OCI-LY3 (cell line): ENCODE measurements at regions not wholly inside any gene's neighbourhood (a gene's known extent, or its start where the extent isn't known, plus 50 kb on each side); places are given as distances from the start of the nearest gene placed in this dataset.
"Not testable (repeated sequence)": the region's sequence is repeated elsewhere in the genome, so short reads cannot be mapped to it uniquely, and the experiment has no call there.

ENCODE experiments used
- H2AFZ ChIP-seq: fragments of 200-600, 300-600 bp; shearing (Covaris generic); 2 replicates; pipeline ENCODE4 v1.6.0; 2014; ENCODE audit warnings: antibody characterized with exemption, low read depth, low read length
- H3K27ac ChIP-seq: fragments of 200-600, 300-600 bp; sonication (generic); 2 replicates; pipeline ENCODE4 v1.5.1; 2014; ENCODE audit warnings: mild to moderate bottlenecking, low read length, moderate library complexity, mixed read lengths
- H3K27me3 ChIP-seq: fragments of 200-600, 300-600 bp; sonication (generic); 2 replicates; pipeline ENCODE4 v1.6.1; 2014; ENCODE audit warnings: low read depth, low read length, mixed read lengths
- H3K36me3 ChIP-seq: fragments of 200-600, 300-600 bp; sonication (generic); replicated peaks from 2 replicates; pipeline ENCODE3; 2014; ENCODE audit warnings: low read depth, low read length, mixed read lengths
- H3K4me1 ChIP-seq: fragments of 300-600, 200-600 bp; sonication (generic); 2 replicates; pipeline ENCODE4 v1.6.1; 2014; ENCODE audit warnings: low read length, mixed read lengths
- H3K4me2 ChIP-seq: fragments of 200-600, 300-600 bp; sonication (generic); 2 replicates; pipeline ENCODE4 v1.6.1; 2014; ENCODE audit warnings: low read length, mixed read lengths
- H3K4me3 ChIP-seq: fragments of 300-600, 200-600 bp; sonication (generic); 2 replicates; pipeline ENCODE4 v1.5.1; 2014; ENCODE audit warnings: antibody characterized with exemption, mild to moderate bottlenecking, low read length, moderate library complexity
- H3K79me2 ChIP-seq: fragments of 300-600, 200-600 bp; shearing (Covaris generic); 2 replicates; pipeline ENCODE4 v1.6.1; 2014; ENCODE audit warnings: mild to moderate bottlenecking, low read length, mixed read lengths
- H3K9ac ChIP-seq: fragments of 300-600, 200-600 bp; shearing (Covaris generic); 2 replicates; pipeline ENCODE4 v1.6.0; 2014; ENCODE audit warnings: mild to moderate bottlenecking, low read length, moderate library complexity
- H3K9me3 ChIP-seq: fragments of 200-600, 300-600 bp; shearing (Covaris generic); 2 replicates; pipeline ENCODE4 v1.6.1; 2014; ENCODE audit warnings: low read length, mixed read lengths; ENCODE audit not compliant: insufficient read depth
- H4K20me1 ChIP-seq: fragments of 200-600, 300-600 bp; sonication (generic); 2 replicates; pipeline ENCODE4 v1.6.1; 2016; ENCODE audit warnings: low read length, mixed read lengths; ENCODE audit not compliant: insufficient read depth
- CTCF ChIP-seq: fragments of 200-600, 300-600 bp; sonication (generic); IDR thresholded peaks from 2 replicates; pipeline ENCODE4 v1.5.1; 2014; ENCODE audit warnings: antibody characterized with exemption, low read length, low read depth
- EZH2phosphoT487 ChIP-seq: fragments of 200-600 bp; shearing (Covaris generic); IDR thresholded peaks from 2 replicates; pipeline ENCODE4 v1.6.1; 2018; ENCODE audit warnings: antibody characterized with exemption, mixed run types, low read depth

- peak overlapping the region; percentile 55 for H3K4me3 ChIP-seq
- no peaks in the 10 kb centered on the region for H3K79me2 ChIP-seq
- H3K27ac ChIP-seq, result peak overlapping the region; percentile 84
- no peak for TF ChIP-seq EZH2phosphoT487
- TF ChIP-seq CTCF, result no peak
- H4K20me1 ChIP-seq, result no peaks in the 10 kb centered on the region
- peaks cover 67% of the 10 kb centered on the region for H3K4me1 ChIP-seq
- H3K27me3 ChIP-seq, result no peaks in the 10 kb centered on the region
- H2AFZ ChIP-seq, result no peak overlapping the region
- peak overlapping the region; percentile 77 for H3K4me2 ChIP-seq
- no peaks in the 10 kb centered on the region for H3K9me3 ChIP-seq
- no peaks in the 10 kb centered on the region for H3K36me3 ChIP-seq
- peak overlapping the region; percentile 63; the same call in 1 of the 2 replicates for H3K9ac ChIP-seq
Measured at GRCh38 chr14:53620317-53620716, 336.3 kb downstream of the BMP4 start.

- TF ChIP-seq CTCF (peak; percentile 23; the same call in 1 of the 2 replicates), EZH2phosphoT487 (no peak)
- peak overlapping the region; percentile 63; the same call in 1 of the 2 replicates for H3K9ac ChIP-seq
- no peaks in the 10 kb centered on the region for H4K20me1 ChIP-seq
- H3K4me3 ChIP-seq, result no peak overlapping the region
- no peaks in the 10 kb centered on the region for H3K27me3 ChIP-seq
- no peaks in the 10 kb centered on the region for H3K79me2 ChIP-seq
- peaks cover 70% of the 10 kb centered on the region for H3K4me1 ChIP-seq
- H3K36me3 ChIP-seq, result no peaks in the 10 kb centered on the region
- H3K9me3 ChIP-seq, result no peaks in the 10 kb centered on the region
- H3K4me2 ChIP-seq, result peak overlapping the region; percentile 77
- H3K27ac ChIP-seq, result peak overlapping the region; percentile 84
- H2AFZ ChIP-seq, result no peak overlapping the region
Measured at GRCh38 chr14:53619691-53620231, 336.9 kb downstream of the BMP4 start.

- not testable (repeated sequence) for H3K4me2 ChIP-seq, H4K20me1 ChIP-seq, H3K79me2 ChIP-seq, H3K27ac ChIP-seq, H3K27me3 ChIP-seq, H2AFZ ChIP-seq, H3K4me3 ChIP-seq, H3K9me3 ChIP-seq, H3K36me3 ChIP-seq, H3K9ac ChIP-seq
- peaks cover 85% of the 10 kb centered on the region for H3K4me1 ChIP-seq
Measured at GRCh38 chr14:53616536-53616935, 340.1 kb downstream of the BMP4 start.

GRCh38 chr14:53615252-53615651 is 341.4 kb downstream of the BMP4 start:
- Histone ChIP-seq H4K20me1 (no peaks in the 10 kb centered on the region), H3K9ac (no peak overlapping the region), H3K27me3 (no peaks in the 10 kb centered on the region), H3K36me3 (no peaks in the 10 kb centered on the region), H3K79me2 (no peaks in the 10 kb centered on the region), H3K4me2 (peak overlapping the region; percentile 80; the same call in 1 of the 2 replicates), H3K4me1 (peaks cover 85% of the 10 kb centered on the region), H2AFZ (no peak overlapping the region), H3K4me3 (no peak overlapping the region), H3K27ac (peak overlapping the region; percentile 94; the same call in 1 of the 2 replicates), H3K9me3 (no peaks in the 10 kb centered on the region)
- no peak for TF ChIP-seq CTCF
- TF ChIP-seq EZH2phosphoT487, result no peak
